IPS-15b (cell line): ENCODE measurements at regions not wholly inside any gene's neighbourhood (a gene's known extent, or its start where the extent isn't known, plus 50 kb on each side); places are given as distances from the start of the nearest gene placed in this dataset.

Experiments used
- H3K27me3 ChIP-seq: one replicate; pipeline ENCODE4 v1.6.1; 2013; ENCODE audit warnings: low read length; ENCODE audit not compliant: control insufficient read depth, insufficient read depth
- H3K36me3 ChIP-seq: one replicate; pipeline ENCODE4 v1.6.1; 2013; ENCODE audit warnings: low read length; ENCODE audit not compliant: control insufficient read depth, insufficient read depth
- H3K4me1 ChIP-seq: one replicate; pipeline ENCODE4 v1.6.1; 2013; ENCODE audit warnings: mild to moderate bottlenecking, low read length; ENCODE audit not compliant: control insufficient read depth, insufficient read depth
- H3K4me3 ChIP-seq: one replicate; pipeline ENCODE4 v1.5.1; 2013; ENCODE audit warnings: low read depth, low read length
- H3K9ac ChIP-seq: one replicate; pipeline ENCODE4 v1.6.1; 2013; ENCODE audit warnings: low read depth, mild to moderate bottlenecking, low read length
- H3K9me3 ChIP-seq: one replicate; pipeline ENCODE4 v1.6.1; 2013; ENCODE audit warnings: mild to moderate bottlenecking, low read length; ENCODE audit not compliant: control insufficient read depth, insufficient read depth

GRCh38 chr9:84460695-84461094, 120.1 kb upstream of the SLC28A3 start:
- no peak overlapping the region for H3K4me3 ChIP-seq
- H3K9ac ChIP-seq: no peak overlapping the region
- H3K36me3 ChIP-seq: no peaks in the 10 kb centered on the region

GRCh38 chr9:84463272-84463671, 122.7 kb upstream of the SLC28A3 start:
- Histone ChIP-seq H3K4me3 (no peak overlapping the region), H3K9ac (no peak overlapping the region), H3K4me1 (no peaks in the 10 kb centered on the region), H3K27me3 (no peaks in the 10 kb centered on the region), H3K9me3 (no peaks in the 10 kb centered on the region), H3K36me3 (no peaks in the 10 kb centered on the region)

More at GRCh38 chr9:84460695-84461094, 120.1 kb upstream of the SLC28A3 start:
- no peaks in the 10 kb centered on the region for H3K27me3 ChIP-seq
- no peaks in the 10 kb centered on the region for H3K4me1 ChIP-seq
- no peaks in the 10 kb centered on the region for H3K9me3 ChIP-seq

- Histone ChIP-seq H3K9me3 (no peaks in the 10 kb centered on the region), H3K36me3 (no peaks in the 10 kb centered on the region), H3K4me3 (no peak overlapping the region), H3K9ac (no peak overlapping the region), H3K4me1 (no peaks in the 10 kb centered on the region), H3K27me3 (no peaks in the 10 kb centered on the region)
These were observed 126.2 kb upstream of the SLC28A3 start for GRCh38 chr9:84466580-84467285.

- no peaks in the 10 kb centered on the region for H3K27me3 ChIP-seq
- no peaks in the 10 kb centered on the region for H3K9me3 ChIP-seq
- no peaks in the 10 kb centered on the region for H3K4me1 ChIP-seq
- H3K9ac ChIP-seq: no peak overlapping the region
- H3K4me3 ChIP-seq: no peak overlapping the region
- no peaks in the 10 kb centered on the region for H3K36me3 ChIP-seq
These were observed 131.3 kb upstream of the SLC28A3 start for GRCh38 chr9:84471816-84472215.

- Histone ChIP-seq H3K9me3 (no peaks in the 10 kb centered on the region), H3K36me3 (no peaks in the 10 kb centered on the region), H3K4me3 (no peak overlapping the region), H3K27me3 (no peaks in the 10 kb centered on the region), H3K4me1 (no peaks in the 10 kb centered on the region), H3K9ac (no peak overlapping the region)
These were observed 138.4 kb upstream of the SLC28A3 start for GRCh38 chr9:84478996-84479395.

GRCh38 chr9:84480071-84480470, 139.5 kb upstream of the SLC28A3 start:
- H3K4me1 ChIP-seq: no peaks in the 10 kb centered on the region
- no peak overlapping the region for H3K9ac ChIP-seq
- H3K9me3 ChIP-seq: no peaks in the 10 kb centered on the region
- no peak overlapping the region for H3K4me3 ChIP-seq
- no peaks in the 10 kb centered on the region for H3K27me3 ChIP-seq
- no peaks in the 10 kb centered on the region for H3K36me3 ChIP-seq

GRCh38 chr9:84481231-84481630, 140.7 kb upstream of the SLC28A3 start:
- no peak overlapping the region for H3K4me3 ChIP-seq
- no peak overlapping the region for H3K9ac ChIP-seq
- no peaks in the 10 kb centered on the region for H3K27me3 ChIP-seq
- H3K9me3 ChIP-seq: no peaks in the 10 kb centered on the region
- no peaks in the 10 kb centered on the region for H3K4me1 ChIP-seq
- H3K36me3 ChIP-seq: no peaks in the 10 kb centered on the region

GRCh38 chr9:84481636-84482218, 141.2 kb upstream of the SLC28A3 start:
- no peaks in the 10 kb centered on the region for H3K9me3 ChIP-seq
- no peaks in the 10 kb centered on the region for H3K36me3 ChIP-seq
- H3K27me3 ChIP-seq: no peaks in the 10 kb centered on the region
- H3K9ac ChIP-seq: no peak overlapping the region
- H3K4me3 ChIP-seq: no peak overlapping the region
- no peaks in the 10 kb centered on the region for H3K4me1 ChIP-seq

GRCh38 chr9:84482607-84483006, 142.0 kb upstream of the SLC28A3 start:
- Histone ChIP-seq H3K36me3 (no peaks in the 10 kb centered on the region), H3K9me3 (no peaks in the 10 kb centered on the region), H3K9ac (no peak overlapping the region), H3K4me1 (no peaks in the 10 kb centered on the region), H3K27me3 (no peaks in the 10 kb centered on the region), H3K4me3 (no peak overlapping the region)

- Histone ChIP-seq H3K9ac (no peak overlapping the region), H3K4me1 (no peaks in the 10 kb centered on the region), H3K9me3 (no peaks in the 10 kb centered on the region), H3K36me3 (no peaks in the 10 kb centered on the region), H3K4me3 (no peak overlapping the region), H3K27me3 (no peaks in the 10 kb centered on the region)
These were observed 143.6 kb upstream of the SLC28A3 start for GRCh38 chr9:84484172-84484571.

GRCh38 chr9:84485539-84485938, 145.0 kb upstream of the SLC28A3 start:
- no peak overlapping the region for H3K9ac ChIP-seq
- H3K9me3 ChIP-seq: no peaks in the 10 kb centered on the region
- H3K4me3 ChIP-seq: no peak overlapping the region
- no peaks in the 10 kb centered on the region for H3K36me3 ChIP-seq
- H3K27me3 ChIP-seq: no peaks in the 10 kb centered on the region
- H3K4me1 ChIP-seq: no peaks in the 10 kb centered on the region

- Histone ChIP-seq H3K4me1 (no peaks in the 10 kb centered on the region), H3K36me3 (no peaks in the 10 kb centered on the region), H3K4me3 (no peak overlapping the region), H3K9ac (no peak overlapping the region), H3K9me3 (no peaks in the 10 kb centered on the region), H3K27me3 (no peaks in the 10 kb centered on the region)
These were observed 146.1 kb upstream of the SLC28A3 start for GRCh38 chr9:84486663-84487062.
